Activated T-helper 1 cell treated with anti-CD3 and anti-CD28 coated beads, Interleukin-12 subunit alpha, Interleukin-12 subunit beta, Interleukin-2, Interleukin-4 antibody, amounts not matched to agents 30 ng/mL and 10 ng/mL and 1 ng/mL, durations not matched to agents 14 hours and 24 hours and 36 hours (primary cell): ENCODE measurements at regions not wholly inside any gene's neighbourhood (a gene's known extent, or its start where the extent isn't known, plus 50 kb on each side); places are given as distances from the start of the nearest gene placed in this dataset.
"Not testable (repeated sequence)": the region's sequence is repeated elsewhere in the genome, so short reads cannot be mapped to it uniquely, and the experiment has no call there.

ENCODE experiments used
- DNase-seq: peaks from one replicate; pipeline ENCODE4 v3.0.0; 2021; ENCODE audit warnings: low spot score
- H3K27ac Mint-ChIP-seq: one replicate; pipeline ENCODE4 v1.8.0; 2021; ENCODE audit warnings: mild to moderate bottlenecking, mixed read lengths
- H3K27me3 Mint-ChIP-seq: one replicate; pipeline ENCODE4 v1.8.0; 2022; ENCODE audit warnings: mild to moderate bottlenecking, moderate library complexity, mixed read lengths; ENCODE audit not compliant: insufficient read depth
- H3K36me3 Mint-ChIP-seq: one replicate; pipeline ENCODE4 v1.8.0; 2021; ENCODE audit warnings: low read depth, mixed read lengths
- H3K4me1 Mint-ChIP-seq: one replicate; pipeline ENCODE4 v1.8.0; 2021; ENCODE audit warnings: low read depth, mixed read lengths
- H3K4me3 Mint-ChIP-seq: one replicate; pipeline ENCODE4 v1.8.0; 2021; ENCODE audit warnings: mild to moderate bottlenecking, moderate library complexity, mixed read lengths
- H3K9me3 Mint-ChIP-seq: one replicate; pipeline ENCODE4 v1.8.0; 2021; ENCODE audit warnings: mixed read lengths
- intact Hi-C: fragments of 100-400 bp; cut with micrococcal nuclease; formaldehyde crosslinking; loops from one replicate; pipeline ENCODE4 v1.15.1; 2024

DNA sequence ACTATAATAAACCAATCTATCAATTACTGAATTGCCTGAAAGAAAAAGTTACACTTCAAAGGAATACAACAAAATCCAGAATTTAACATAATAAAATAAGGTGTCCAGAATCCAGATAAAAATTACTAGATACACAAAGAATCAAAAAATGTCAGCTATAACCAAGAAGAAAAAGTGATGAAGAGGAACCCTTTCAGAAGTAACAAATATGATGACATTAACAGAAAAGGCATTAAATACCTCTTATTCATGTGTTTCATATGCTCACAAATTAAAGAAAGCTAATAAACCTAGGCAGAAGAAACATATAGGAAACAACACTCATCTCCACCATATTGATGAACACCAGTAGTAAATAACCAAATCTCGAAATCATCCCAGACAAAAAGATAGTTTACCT lies 722.8 kb downstream of the ADCYAP1 start:
- no peak overlapping the region for H3K4me3 Mint-ChIP-seq
- no peaks in the 10 kb centered on the region for H3K27me3 Mint-ChIP-seq
- H3K9me3 Mint-ChIP-seq, result no peaks in the 10 kb centered on the region
- H3K27ac Mint-ChIP-seq, result no peak overlapping the region
- H3K36me3 Mint-ChIP-seq, result no peaks in the 10 kb centered on the region
- no peaks in the 10 kb centered on the region for H3K4me1 Mint-ChIP-seq
- DNase-seq, result no peak
- intact Hi-C loops, result no loop called here

GRCh38 chr18:1648712-1649111 lies 744.0 kb downstream of the ADCYAP1 start:
- Mint-ChIP-seq H3K36me3 (no peaks in the 10 kb centered on the region), H3K27ac (no peak overlapping the region), H3K4me1 (no peaks in the 10 kb centered on the region), H3K27me3 (no peaks in the 10 kb centered on the region), H3K9me3 (peaks cover 5% of the 10 kb centered on the region), H3K4me3 (no peak overlapping the region)
- DNase-seq, result no peak
- intact Hi-C loops, result no loop called here

DNA sequence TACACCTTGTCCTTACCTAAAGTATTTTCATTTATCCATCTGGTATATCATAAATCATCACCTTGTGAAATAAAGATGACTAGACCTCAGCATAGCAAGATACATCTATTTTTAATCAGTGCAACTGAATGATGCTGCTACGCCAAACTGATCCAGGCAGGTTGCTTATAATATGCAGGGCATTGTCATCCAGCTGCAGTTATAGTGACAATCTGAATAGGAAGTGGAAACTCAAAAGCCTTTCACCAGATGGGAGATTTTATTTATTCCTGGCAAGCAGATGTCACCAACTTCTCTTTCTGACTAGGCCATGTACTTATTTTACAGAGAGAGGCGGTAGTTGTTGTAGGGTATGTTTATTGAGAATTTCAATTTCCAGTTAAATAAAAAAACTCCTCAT lies 747.3 kb downstream of the ADCYAP1 start:
- no peaks in the 10 kb centered on the region for H3K4me1 Mint-ChIP-seq
- no peaks in the 10 kb centered on the region for H3K36me3 Mint-ChIP-seq
- no peaks in the 10 kb centered on the region for H3K27me3 Mint-ChIP-seq
- no peak overlapping the region for H3K4me3 Mint-ChIP-seq
- H3K9me3 Mint-ChIP-seq, result no peaks in the 10 kb centered on the region
- intact Hi-C loops, result no loop called here
- H3K27ac Mint-ChIP-seq, result no peak overlapping the region
- no peak for DNase-seq

DNA sequence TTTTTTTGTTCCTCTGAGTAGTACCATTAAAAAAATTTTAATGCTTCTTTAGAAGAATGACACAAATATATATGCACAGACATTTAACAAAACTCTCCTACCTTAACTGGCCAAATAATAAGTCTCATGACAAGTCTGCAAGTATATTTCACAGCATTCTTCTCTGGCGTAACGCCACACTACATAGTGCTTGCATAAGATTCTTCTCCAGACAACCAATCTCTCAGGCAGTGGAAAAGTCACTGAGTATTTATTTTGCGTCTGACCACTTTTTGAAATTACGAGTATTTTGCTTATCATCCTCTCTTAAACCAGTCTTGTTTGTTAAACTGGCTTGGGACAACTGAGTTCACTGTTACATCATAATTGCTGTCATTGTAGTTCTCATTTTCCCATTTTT lies 749.2 kb downstream of the ADCYAP1 start:
- no peak overlapping the region for H3K27ac Mint-ChIP-seq
- H3K4me1 Mint-ChIP-seq, result no peaks in the 10 kb centered on the region
- no peaks in the 10 kb centered on the region for H3K9me3 Mint-ChIP-seq
- H3K27me3 Mint-ChIP-seq, result no peaks in the 10 kb centered on the region
- H3K36me3 Mint-ChIP-seq, result no peaks in the 10 kb centered on the region
- H3K4me3 Mint-ChIP-seq, result no peak overlapping the region
- intact Hi-C loops, result no loop called here
- no peak for DNase-seq

GRCh38 chr18:1657876-1658275 lies 753.2 kb downstream of the ADCYAP1 start:
- Mint-ChIP-seq H3K27me3 (no peaks in the 10 kb centered on the region), H3K36me3 (no peaks in the 10 kb centered on the region), H3K9me3 (no peaks in the 10 kb centered on the region), H3K27ac (no peak overlapping the region), H3K4me1 (no peaks in the 10 kb centered on the region), H3K4me3 (no peak overlapping the region)
- no peak for DNase-seq
- intact Hi-C loops, result no loop called here

DNA sequence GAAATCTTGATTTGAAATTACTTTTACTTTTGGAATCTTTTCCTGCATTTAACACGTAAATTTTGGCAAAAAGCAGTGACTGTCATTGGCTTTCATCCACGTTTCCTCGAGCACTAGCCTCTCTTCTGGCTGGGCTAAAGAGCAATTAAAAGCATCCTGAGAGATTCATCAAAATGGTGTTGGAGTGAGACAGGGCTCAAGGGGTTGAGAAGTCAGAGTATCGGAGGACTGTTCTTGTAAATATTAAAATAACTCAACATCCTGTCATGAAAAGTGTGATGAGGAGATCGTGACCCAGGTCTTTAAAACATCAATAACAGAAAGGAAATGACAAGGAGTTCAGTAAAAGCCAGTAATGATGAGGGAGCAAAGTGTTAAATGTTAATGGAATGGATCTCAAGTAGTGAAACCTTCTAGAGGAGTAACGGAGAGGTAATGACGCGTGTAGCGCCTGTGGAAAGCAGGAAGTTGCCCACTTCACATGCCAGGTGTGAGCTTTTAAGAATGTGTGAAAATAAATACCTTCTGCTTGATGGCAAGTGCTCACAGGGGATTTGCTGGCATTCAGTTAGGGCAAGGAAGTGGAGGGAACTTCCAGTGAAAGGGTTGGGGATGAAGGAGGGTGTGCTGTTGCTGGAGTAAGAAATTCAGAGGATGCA lies 754.4 kb downstream of the ADCYAP1 start:
- Mint-ChIP-seq H3K27ac (no peak overlapping the region), H3K27me3 (no peaks in the 10 kb centered on the region), H3K9me3 (no peaks in the 10 kb centered on the region), H3K4me3 (no peak overlapping the region), H3K4me1 (no peaks in the 10 kb centered on the region), H3K36me3 (no peaks in the 10 kb centered on the region)
- intact Hi-C loops, result no loop called here
- no peak for DNase-seq

GRCh38 chr18:1663879-1664705 lies 759.4 kb downstream of the ADCYAP1 start:
- Mint-ChIP-seq H3K9me3 (no peaks in the 10 kb centered on the region), H3K27ac (no peak overlapping the region), H3K4me1 (no peaks in the 10 kb centered on the region), H3K36me3 (no peaks in the 10 kb centered on the region), H3K4me3 (no peak overlapping the region), H3K27me3 (no peaks in the 10 kb centered on the region)
- intact Hi-C loops, result loop anchor here (5.0 kb wide), 1 partner anchor 802 kb away; no protein-coding TSS in a partner anchor
- DNase-seq, result no peak

DNA sequence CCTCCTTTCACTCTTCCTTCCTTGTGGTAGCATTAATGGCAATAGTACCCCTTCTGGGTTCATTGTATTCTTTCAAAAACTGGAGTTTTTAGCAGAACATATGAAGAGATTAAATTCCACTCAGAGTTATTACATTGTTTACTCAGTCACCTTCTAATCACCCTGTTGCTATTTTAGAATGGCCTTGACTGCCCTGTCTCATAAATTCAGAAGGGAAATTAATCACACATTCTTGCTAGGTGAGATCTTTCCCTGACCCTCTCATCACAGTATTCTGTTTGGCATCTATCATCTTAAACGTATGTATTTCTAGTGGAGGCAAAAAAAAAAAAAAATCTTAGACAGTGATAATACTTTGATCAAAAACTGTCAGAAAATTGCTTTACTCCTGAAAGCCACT lies 760.4 kb downstream of the ADCYAP1 start:
- DNase-seq, result no peak
- no peak overlapping the region for H3K27ac Mint-ChIP-seq
- no peaks in the 10 kb centered on the region for H3K4me1 Mint-ChIP-seq
- intact Hi-C loops, result no loop called here
- H3K36me3 Mint-ChIP-seq, result no peaks in the 10 kb centered on the region
- no peaks in the 10 kb centered on the region for H3K9me3 Mint-ChIP-seq
- no peaks in the 10 kb centered on the region for H3K27me3 Mint-ChIP-seq
- H3K4me3 Mint-ChIP-seq, result no peak overlapping the region

- H3K9me3 Mint-ChIP-seq, result no peaks in the 10 kb centered on the region
- H3K27me3 Mint-ChIP-seq, result no peaks in the 10 kb centered on the region
- H3K4me3 Mint-ChIP-seq, result no peak overlapping the region
- intact Hi-C loops, result no loop called here
- H3K36me3 Mint-ChIP-seq, result no peaks in the 10 kb centered on the region
- H3K27ac Mint-ChIP-seq, result no peak overlapping the region
- no peaks in the 10 kb centered on the region for H3K4me1 Mint-ChIP-seq
- DNase-seq, result no peak
Observed at GRCh38 chr18:1668279-1668678, 763.6 kb downstream of the ADCYAP1 start.

DNA sequence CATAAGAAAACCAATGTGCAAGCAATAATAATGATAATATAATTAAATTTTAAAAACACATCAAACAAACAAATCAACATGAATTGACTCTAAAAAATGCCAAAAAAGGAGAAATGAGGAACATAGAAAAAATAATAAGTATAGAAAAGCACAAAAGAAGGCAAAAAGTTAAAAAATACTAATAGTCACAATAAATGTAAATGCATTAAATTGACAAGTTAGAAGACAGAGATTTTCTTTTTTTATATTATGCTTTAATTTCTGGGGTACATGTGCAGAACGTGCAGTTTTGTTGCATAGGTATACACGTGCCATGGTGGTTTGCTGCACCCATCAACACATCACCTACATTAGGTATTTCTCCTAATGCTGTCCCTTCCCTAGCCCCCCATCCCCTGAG lies 767.0 kb downstream of the ADCYAP1 start:
- H3K36me3 Mint-ChIP-seq, intact Hi-C loops, H3K4me3 Mint-ChIP-seq, DNase-seq, H3K27me3 Mint-ChIP-seq, H3K4me1 Mint-ChIP-seq, H3K9me3 Mint-ChIP-seq, H3K27ac Mint-ChIP-seq: not testable (repeated sequence)

GRCh38 chr18:1676387-1676786 lies 771.7 kb downstream of the ADCYAP1 start:
- Mint-ChIP-seq H3K4me3 (no peak overlapping the region), H3K27ac (no peak overlapping the region), H3K36me3 (no peaks in the 10 kb centered on the region), H3K27me3 (no peaks in the 10 kb centered on the region), H3K4me1 (no peaks in the 10 kb centered on the region), H3K9me3 (no peaks in the 10 kb centered on the region)
- no peak for DNase-seq
- intact Hi-C loops, result no loop called here

DNA sequence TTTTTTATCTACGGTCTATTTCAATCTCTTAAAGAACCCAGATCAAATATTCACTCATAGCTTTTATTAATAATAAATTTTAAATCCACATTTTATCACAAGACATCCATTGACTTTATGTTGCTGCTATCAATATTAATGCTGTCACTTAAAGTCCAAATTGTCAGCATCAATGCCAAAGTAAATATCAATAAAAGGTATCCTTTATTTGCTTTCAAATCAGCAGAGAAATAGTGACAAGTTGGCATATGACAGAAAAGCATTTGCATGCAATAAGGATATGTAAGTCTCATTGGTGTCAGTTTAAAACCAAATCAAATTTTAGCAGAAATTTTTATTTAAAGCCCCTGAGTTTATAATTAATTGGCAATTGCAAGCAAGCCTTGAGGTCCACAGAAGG lies 775.4 kb downstream of the ADCYAP1 start:
- intact Hi-C loops, result no loop called here
- H3K27ac Mint-ChIP-seq, result no peak overlapping the region
- no peaks in the 10 kb centered on the region for H3K9me3 Mint-ChIP-seq
- H3K4me3 Mint-ChIP-seq, result no peak overlapping the region
- H3K36me3 Mint-ChIP-seq, result no peaks in the 10 kb centered on the region
- DNase-seq, result no peak
- H3K4me1 Mint-ChIP-seq, result no peaks in the 10 kb centered on the region
- H3K27me3 Mint-ChIP-seq, result no peaks in the 10 kb centered on the region

GRCh38 chr18:1691863-1692262 lies 787.2 kb downstream of the ADCYAP1 start:
- intact Hi-C loops, result no loop called here
- Mint-ChIP-seq H3K4me1 (no peaks in the 10 kb centered on the region), H3K27ac (no peak overlapping the region), H3K27me3 (no peaks in the 10 kb centered on the region), H3K9me3 (no peaks in the 10 kb centered on the region), H3K36me3 (no peaks in the 10 kb centered on the region), H3K4me3 (no peak overlapping the region)
- DNase-seq, result no peak
